ENCODE measurements at regions not wholly inside any gene's neighbourhood (a gene's known extent, or its start where the extent isn't known, plus 50 kb on each side); places are given as distances from the start of the nearest gene placed in this dataset.
"Not testable (repeated sequence)": the region's sequence is repeated elsewhere in the genome, so short reads cannot be mapped to it uniquely, and the experiment has no call there.

DNA sequence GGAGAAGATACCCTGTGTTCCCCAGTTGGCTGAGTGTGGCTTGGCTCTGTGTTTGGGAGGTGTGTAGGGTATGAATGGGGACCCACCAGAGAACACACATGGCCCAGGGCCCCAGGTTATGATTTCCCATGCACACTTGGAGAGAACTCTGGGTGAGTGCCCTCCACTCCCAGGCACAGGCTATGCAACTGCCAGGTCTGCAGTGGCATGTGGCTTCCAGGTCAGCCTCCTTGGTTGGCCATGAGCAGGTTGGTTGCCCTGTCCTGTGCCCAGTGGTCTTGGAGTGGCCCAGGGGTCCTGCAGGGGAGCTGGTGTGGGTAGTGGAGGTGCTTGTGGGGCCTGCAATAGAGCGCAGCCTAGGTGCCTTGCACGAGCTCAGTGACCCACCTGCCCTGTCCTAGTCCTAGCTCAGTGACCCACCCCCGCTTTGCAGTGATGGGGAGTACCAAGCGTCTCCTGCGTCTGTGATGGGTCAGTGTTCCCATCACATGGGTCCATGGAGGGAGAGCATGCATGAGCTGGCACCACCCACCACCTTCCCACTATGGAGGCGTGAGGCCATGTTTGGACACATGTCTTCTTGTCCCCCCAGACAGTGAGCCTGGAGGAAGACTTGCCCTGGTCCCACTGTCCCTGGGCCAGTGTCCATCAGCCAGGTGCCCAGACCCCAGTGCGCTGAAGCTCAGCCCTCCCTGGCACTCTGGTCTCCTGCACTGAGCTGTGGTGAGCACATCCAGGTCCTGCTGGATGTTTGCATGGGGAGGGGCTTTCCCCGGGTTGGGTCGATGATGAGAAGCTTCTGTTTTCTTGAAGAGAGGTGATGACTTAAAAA, 217.3 kb downstream of the SNRPN start:
- H3K4me1 Mint-ChIP-seq, result no peaks in the 10 kb centered on the region
- no peaks in the 10 kb centered on the region for H3K36me3 Mint-ChIP-seq
- no peak for ATAC-seq
- peaks cover 16% of the 10 kb centered on the region for H3K9me3 Mint-ChIP-seq
- H3K27ac Mint-ChIP-seq, result no peak overlapping the region
- no peak overlapping the region for H3K4me3 Mint-ChIP-seq
- no peaks in the 10 kb centered on the region for H3K27me3 Mint-ChIP-seq

DNA sequence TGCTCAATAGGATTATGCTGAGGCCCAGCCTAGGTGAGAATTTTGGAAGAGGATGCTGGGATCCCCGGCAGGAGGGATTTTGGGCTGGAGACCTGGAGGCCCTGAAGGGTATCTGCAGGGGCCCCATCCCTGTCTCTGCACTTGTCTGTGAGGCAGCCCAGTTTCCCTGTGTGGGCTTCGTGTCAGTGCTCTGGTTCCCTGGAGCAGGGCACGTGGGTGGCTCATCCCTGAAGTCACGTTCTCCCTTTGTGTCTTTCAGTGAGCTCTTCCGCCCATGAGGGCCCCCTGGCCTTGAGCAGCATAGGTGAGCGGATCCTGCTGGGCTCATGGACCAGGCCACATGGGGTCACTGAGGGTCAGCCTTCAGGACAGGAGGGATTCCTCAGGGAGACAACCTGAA, 217.9 kb downstream of the SNRPN start:
- H3K27me3 Mint-ChIP-seq, result no peaks in the 10 kb centered on the region
- ATAC-seq, result no peak
- H3K4me3 Mint-ChIP-seq, result no peak overlapping the region
- H3K9me3 Mint-ChIP-seq, result peaks cover 16% of the 10 kb centered on the region
- H3K36me3 Mint-ChIP-seq, result no peaks in the 10 kb centered on the region
- no peaks in the 10 kb centered on the region for H3K4me1 Mint-ChIP-seq
- no peak overlapping the region for H3K27ac Mint-ChIP-seq

DNA sequence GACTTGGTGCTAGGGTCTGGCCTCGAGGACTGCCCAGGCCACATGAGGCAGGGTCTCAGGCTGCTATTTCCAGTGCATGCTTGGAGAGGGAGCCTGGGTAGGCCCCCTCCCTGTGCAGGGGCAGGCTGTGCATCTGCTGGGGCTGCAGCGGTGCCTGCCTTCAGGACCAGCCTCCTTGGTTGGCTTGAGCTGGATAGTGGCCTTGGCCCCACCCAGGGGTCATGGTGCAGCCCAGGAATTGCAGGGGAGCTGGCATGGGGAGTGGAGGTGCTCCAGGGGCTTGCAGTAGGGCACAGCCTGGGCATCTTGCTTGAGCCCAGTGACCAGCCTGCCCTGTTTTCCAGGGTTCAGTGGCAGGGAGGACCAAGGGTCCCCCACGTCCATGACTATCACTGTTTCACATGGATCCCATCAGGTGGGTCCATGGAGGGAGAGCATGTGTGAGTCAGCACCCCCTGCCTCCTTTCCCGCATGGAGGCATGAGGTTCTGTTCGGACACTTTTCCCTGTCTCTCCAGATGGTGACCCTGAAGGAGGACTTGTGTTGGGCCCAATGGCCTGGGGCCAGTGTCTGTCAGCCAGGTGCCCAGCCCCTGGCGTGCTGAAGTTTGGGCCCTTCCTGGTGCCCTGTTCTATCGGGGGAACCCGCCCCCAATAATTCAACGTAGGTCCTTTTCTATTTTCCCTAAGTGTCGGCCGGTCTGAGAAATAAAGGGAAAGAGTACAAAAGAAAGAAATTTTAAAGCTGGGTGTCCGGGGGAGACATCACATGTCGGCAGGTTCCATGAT, 218.6 kb downstream of the SNRPN start:
- no peaks in the 10 kb centered on the region for H3K4me1 Mint-ChIP-seq
- no peaks in the 10 kb centered on the region for H3K36me3 Mint-ChIP-seq
- H3K27ac Mint-ChIP-seq, result no peak overlapping the region
- H3K9me3 Mint-ChIP-seq, result peaks cover 17% of the 10 kb centered on the region
- no peaks in the 10 kb centered on the region for H3K27me3 Mint-ChIP-seq
- H3K4me3 Mint-ChIP-seq, result no peak overlapping the region
- ATAC-seq, result no peak

DNA sequence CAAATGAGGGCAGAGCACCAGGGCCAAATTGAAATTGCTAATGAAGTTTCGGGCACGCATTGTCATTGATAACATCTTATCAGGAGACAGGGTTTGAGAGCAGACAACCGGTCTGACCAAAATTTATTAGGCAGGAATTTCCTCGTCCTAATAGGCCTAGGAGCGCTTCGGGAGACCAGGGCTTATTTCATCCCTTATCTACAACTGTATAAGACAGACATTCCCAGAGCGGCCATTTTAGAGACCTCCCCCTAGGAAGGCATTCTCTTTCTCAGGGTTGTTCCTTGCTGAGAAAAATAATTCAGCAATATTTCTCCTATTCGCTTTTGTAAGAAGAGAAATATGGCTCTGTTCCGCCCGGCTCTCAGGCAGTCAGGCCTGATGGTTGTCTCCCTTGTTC, 219.4 kb downstream of the SNRPN start:
- not testable (repeated sequence) for H3K27me3 Mint-ChIP-seq, ATAC-seq, H3K4me1 Mint-ChIP-seq, H3K27ac Mint-ChIP-seq, H3K36me3 Mint-ChIP-seq, H3K4me3 Mint-ChIP-seq
- H3K9me3 Mint-ChIP-seq, result peaks cover 19% of the 10 kb centered on the region

DNA sequence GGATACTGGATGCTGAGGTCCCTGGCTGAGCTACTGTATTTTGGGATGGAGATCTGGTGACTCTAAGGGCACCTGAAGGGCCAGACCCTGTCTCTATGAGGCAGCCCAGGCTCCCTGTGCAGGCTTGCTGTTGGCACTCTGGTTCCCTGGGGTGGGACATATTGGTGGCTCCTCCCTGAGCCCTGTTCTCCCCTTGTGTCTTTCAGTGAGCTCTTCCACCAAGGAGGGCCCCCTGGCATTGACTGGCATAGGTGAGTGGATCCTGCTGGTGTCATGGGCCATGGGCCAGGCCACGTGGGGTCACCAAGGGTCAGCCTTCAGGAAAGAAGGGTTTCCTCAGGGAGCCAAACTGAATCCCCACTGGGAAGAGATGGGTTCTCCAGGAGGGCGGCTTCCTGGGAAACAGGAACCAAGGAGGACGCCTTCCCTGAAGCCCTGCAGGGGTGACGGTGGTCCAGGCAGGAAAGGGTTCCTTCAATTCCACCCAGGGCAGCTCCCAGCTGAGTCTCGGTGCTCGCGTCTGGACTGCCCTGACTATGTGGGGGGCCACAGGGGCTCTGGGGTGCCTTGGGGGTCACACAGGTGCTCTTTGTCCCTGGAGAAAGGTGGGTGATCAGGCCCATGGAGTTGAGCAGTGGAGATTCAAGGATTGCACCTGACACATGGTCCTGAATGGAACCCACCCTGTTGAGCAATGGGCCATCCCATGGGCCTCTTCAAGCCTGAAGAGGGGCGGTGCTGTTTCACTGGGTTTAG, 220.4 kb downstream of the SNRPN start:
- no peak for ATAC-seq
- Mint-ChIP-seq H3K4me3 (no peak overlapping the region), H3K27ac (no peak overlapping the region), H3K4me1 (no peaks in the 10 kb centered on the region), H3K36me3 (no peaks in the 10 kb centered on the region), H3K27me3 (no peaks in the 10 kb centered on the region), H3K9me3 (peaks cover 16% of the 10 kb centered on the region)

GRCh38 chr15:25175789-25176615, 221.2 kb downstream of the SNRPN start:
- no peak overlapping the region for H3K4me3 Mint-ChIP-seq
- no peaks in the 10 kb centered on the region for H3K4me1 Mint-ChIP-seq
- H3K9me3 Mint-ChIP-seq, result peaks cover 18% of the 10 kb centered on the region
- H3K27me3 Mint-ChIP-seq, result no peaks in the 10 kb centered on the region
- ATAC-seq, result no peak
- H3K36me3 Mint-ChIP-seq, result no peaks in the 10 kb centered on the region
- no peak overlapping the region for H3K27ac Mint-ChIP-seq

DNA sequence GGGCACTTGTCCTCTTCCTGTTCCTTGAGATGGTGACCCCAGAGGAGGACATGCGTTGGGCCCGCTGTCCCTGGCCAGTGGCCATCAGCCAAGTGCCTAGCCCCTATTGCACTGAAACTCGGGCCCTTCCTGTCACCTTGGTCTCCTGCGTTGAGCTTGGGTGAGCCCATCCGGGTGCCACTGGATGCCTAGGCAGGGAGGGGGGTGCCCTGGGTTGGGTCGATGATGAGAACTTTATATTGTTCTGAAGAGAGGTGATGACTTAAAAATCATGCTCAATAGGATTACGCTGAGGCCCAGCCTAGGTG, 221.8 kb downstream of the SNRPN start:
- ATAC-seq, result no peak
- H3K27ac Mint-ChIP-seq, result no peak overlapping the region
- no peaks in the 10 kb centered on the region for H3K4me1 Mint-ChIP-seq
- H3K9me3 Mint-ChIP-seq, result peaks cover 18% of the 10 kb centered on the region
- H3K27me3 Mint-ChIP-seq, result no peaks in the 10 kb centered on the region
- H3K36me3 Mint-ChIP-seq, result no peaks in the 10 kb centered on the region
- no peak overlapping the region for H3K4me3 Mint-ChIP-seq

DNA sequence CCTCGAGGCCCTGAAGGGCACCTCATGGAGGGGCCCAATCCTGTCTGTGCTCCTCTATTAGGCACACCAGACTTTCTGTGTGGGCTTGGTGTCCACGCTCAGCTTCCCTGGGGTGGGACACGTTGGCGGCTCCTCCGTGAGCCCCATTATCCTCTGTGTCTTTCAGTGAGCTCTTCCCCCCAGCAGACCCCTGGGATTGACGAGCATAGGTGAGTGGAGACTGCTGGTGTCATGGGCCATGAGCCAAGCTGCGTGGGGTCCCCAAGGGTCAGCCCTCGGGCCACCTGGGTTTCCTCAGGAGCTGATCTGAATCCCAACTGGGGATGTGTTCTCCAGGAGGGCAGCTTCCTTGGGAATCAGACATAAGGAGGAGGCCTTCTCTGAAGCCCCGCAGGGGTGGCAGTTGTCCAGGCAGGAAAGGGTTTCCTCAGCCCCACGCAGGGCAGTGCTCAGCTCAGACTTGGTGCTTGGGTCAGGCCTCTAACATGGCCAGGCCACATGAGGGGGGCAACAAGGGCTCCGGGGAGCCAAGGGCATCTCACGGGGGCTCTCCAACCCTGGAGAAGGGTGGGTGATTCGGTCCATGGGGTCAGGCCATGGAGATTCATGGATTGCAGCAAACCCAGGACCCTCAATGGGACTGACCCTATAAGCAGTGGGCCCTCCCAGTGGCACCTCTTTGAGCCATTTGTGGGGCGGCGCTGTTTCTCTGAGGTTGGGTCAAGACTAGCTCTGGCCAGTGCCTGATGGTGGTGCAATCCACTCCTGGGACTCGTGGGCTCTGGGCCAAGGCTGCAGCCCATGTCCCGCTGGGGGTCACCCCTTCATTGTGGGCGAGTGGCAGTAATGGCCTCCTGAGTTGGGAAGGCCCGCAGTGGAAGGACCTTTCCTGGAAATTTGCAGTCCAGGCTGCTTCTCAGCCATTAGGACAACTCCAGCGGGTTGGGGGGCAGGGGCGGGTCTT, 222.5 kb downstream of the SNRPN start:
- H3K27me3 Mint-ChIP-seq, result no peaks in the 10 kb centered on the region
- H3K4me1 Mint-ChIP-seq, result no peaks in the 10 kb centered on the region
- peaks cover 18% of the 10 kb centered on the region for H3K9me3 Mint-ChIP-seq
- H3K36me3 Mint-ChIP-seq, result no peaks in the 10 kb centered on the region
- no peak overlapping the region for H3K27ac Mint-ChIP-seq
- H3K4me3 Mint-ChIP-seq, result no peak overlapping the region
- no peak for ATAC-seq

DNA sequence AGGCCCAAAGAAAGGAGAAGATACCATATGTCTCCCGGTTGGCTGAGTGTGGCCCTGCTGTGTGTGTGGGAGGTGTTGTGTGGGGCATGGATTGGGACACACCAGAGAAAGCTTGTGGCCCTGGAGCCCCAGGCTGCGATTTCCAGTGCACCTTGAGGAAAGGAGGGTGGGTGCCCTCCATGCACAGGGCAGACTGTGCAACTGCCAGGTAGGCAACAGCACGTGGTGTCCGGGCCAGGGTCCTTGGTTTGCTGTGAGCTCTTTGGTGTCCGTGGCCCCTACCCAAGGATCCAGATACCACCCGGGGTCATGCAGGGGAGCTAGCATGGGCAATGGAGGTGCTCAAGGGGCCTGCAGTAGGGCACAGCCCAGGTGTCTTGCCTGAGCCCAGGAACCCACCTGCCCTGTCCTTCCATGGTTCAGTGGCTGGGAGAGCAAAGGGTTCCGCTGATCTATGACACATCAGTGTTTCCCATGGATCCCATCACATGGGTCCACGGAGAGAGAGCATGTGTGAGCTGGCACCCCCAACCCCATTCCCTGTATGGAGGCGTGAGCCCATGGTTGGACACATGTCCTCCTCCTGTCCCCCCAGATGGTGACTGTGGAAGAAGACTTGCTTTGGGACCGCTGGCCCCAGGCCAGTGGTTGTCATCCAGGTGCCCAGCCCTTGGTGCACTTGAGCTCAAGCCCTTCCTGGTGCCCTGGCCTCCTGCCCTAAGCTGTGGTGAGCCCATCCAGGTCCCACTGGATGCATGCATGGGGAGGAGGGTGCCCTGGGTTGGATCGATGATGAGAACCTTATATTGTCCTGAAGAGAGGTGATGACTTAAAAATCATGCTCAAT, 223.4 kb downstream of the SNRPN start:
- Mint-ChIP-seq H3K27me3 (no peaks in the 10 kb centered on the region), H3K4me1 (no peaks in the 10 kb centered on the region), H3K9me3 (peaks cover 17% of the 10 kb centered on the region), H3K36me3 (no peaks in the 10 kb centered on the region), H3K27ac (no peak overlapping the region), H3K4me3 (no peak overlapping the region)
- ATAC-seq, result no peak

GRCh38 chr15:25178835-25179672, 224.3 kb downstream of the SNRPN start:
- Mint-ChIP-seq H3K9me3 (peaks cover 14% of the 10 kb centered on the region), H3K27me3 (no peaks in the 10 kb centered on the region), H3K36me3 (no peaks in the 10 kb centered on the region), H3K27ac (no peak overlapping the region), H3K4me1 (no peaks in the 10 kb centered on the region), H3K4me3 (no peak overlapping the region)
- ATAC-seq, result no peak

DNA sequence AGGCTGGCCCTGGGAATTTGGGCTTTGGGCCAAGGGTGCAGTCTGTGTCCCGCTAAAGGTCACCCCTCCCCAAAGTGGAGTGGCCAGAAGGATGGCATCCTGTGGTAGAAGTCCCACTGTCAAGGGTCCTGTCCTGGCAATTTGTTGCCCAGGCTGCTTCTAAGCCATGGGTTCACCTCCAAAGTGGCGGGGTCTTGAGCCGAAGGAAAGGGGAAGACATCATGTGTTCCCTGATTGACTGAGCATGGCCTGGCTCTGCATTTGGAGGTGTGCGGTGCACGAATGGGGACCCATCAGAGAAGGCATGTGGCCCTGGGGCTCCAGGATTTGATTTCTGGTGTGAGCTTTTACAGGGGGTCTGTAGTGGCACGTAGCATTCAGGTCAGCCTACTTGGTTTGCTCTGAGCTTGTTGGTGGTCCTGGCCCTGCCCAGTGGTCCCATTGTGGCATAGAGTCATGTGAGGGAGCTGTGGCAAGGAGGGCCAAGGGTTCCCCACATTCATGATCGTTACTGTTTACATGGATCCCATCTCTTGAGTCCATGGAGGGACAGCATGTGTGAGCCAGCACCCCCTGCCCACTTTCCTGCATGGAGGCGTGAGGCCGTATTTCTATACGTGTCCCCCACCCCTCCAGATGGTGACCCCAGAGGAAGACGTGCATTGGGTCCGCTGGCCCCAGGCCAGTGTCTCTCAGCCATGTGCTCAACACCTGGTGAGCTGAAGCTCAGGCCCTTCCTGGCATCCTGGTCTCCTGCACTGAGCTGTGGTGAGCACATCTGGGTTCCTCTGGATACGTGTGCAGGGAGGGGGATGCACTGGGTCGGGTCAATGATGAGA, 225.1 kb downstream of the SNRPN start:
- ATAC-seq, result no peak
- no peaks in the 10 kb centered on the region for H3K36me3 Mint-ChIP-seq
- peaks cover 12% of the 10 kb centered on the region for H3K9me3 Mint-ChIP-seq
- no peaks in the 10 kb centered on the region for H3K27me3 Mint-ChIP-seq
- no peaks in the 10 kb centered on the region for H3K4me1 Mint-ChIP-seq
- no peak overlapping the region for H3K27ac Mint-ChIP-seq
- H3K4me3 Mint-ChIP-seq, result no peak overlapping the region

Data from stimulated activated memory B cell treated with anti-CD40 and anti-IgM and Interleukin-4, amounts not matched to agents 10 μg/mL and 1 μg/mL and 100 μg/mL, for 72 hours (primary cell).